ENCODE measurements at regions not wholly inside any gene's neighbourhood (a gene's known extent, or its start where the extent isn't known, plus 50 kb on each side); places are given as distances from the start of the nearest gene placed in this dataset.

- Histone ChIP-seq H3K4me2 (ENCODE audit: low read depth, low read length, poor library complexity, severe bottlenecking) (no peak overlapping the region), H3K36me3 (ENCODE audit: insufficient read depth, low read length) (no peaks in the 10 kb centered on the region), H3K27me3 (ENCODE audit: insufficient read depth, low read length, poor library complexity, severe bottlenecking) (no peaks in the 10 kb centered on the region), H4K20me1 (ENCODE audit: insufficient read depth, low read length, poor library complexity, severe bottlenecking) (no peaks in the 10 kb centered on the region), H3K4me1 (ENCODE audit: insufficient read depth, low read length, poor library complexity, severe bottlenecking) (peaks cover 12% of the 10 kb centered on the region), H3K4me3 (ENCODE audit: low read length, poor library complexity, severe bottlenecking) (no peak overlapping the region), H3K9me2 (replicated peaks; ENCODE audit: low read depth, low read length) (no peaks in the 10 kb centered on the region), H3K79me2 (ENCODE audit: insufficient read depth, low read length) (peaks cover 8% of the 10 kb centered on the region; the same call in 1 of the 2 replicates), H3K9me3 (ENCODE audit: insufficient read depth, low read depth, low read length) (no peaks in the 10 kb centered on the region), H3F3A (ENCODE audit: low read depth) (no peaks in the 10 kb centered on the region), H2AFZ (ENCODE audit: low read length) (no peak overlapping the region), H3K9ac (ENCODE audit: low read depth, low read length, poor library complexity, severe bottlenecking) (no peak overlapping the region)
- TF ChIP-seq, protein P1, sequence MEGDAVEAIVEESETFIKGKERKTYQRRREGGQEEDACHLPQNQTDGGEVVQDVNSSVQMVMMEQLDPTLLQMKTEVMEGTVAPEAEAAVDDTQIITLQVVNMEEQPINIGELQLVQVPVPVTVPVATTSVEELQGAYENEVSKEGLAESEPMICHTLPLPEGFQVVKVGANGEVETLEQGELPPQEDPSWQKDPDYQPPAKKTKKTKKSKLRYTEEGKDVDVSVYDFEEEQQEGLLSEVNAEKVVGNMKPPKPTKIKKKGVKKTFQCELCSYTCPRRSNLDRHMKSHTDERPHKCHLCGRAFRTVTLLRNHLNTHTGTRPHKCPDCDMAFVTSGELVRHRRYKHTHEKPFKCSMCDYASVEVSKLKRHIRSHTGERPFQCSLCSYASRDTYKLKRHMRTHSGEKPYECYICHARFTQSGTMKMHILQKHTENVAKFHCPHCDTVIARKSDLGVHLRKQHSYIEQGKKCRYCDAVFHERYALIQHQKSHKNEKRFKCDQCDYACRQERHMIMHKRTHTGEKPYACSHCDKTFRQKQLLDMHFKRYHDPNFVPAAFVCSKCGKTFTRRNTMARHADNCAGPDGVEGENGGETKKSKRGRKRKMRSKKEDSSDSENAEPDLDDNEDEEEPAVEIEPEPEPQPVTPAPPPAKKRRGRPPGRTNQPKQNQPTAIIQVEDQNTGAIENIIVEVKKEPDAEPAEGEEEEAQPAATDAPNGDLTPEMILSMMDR (conservative IDR thresholded peaks at IDR 0.05; ENCODE audit: low read length) = no peak
- TF ChIP-seq EZH2phosphoT487 (IDR thresholded peaks at IDR 0.05; ENCODE audit: borderline replicate concordance) = no peak
Observed at GRCh38 chr16:85485379-85485778, 127.7 kb upstream of the GSE1 start.

GRCh38 chr16:85486256-85486915, 126.7 kb upstream of the GSE1 start:
- Histone ChIP-seq H3K4me1 (ENCODE audit: insufficient read depth, low read length, poor library complexity, severe bottlenecking) (peaks cover 16% of the 10 kb centered on the region), H3K36me3 (ENCODE audit: insufficient read depth, low read length) (no peaks in the 10 kb centered on the region), H3K9me3 (ENCODE audit: insufficient read depth, low read depth, low read length) (no peaks in the 10 kb centered on the region), H3K9me2 (replicated peaks; ENCODE audit: low read depth, low read length) (no peaks in the 10 kb centered on the region), H3F3A (ENCODE audit: low read depth) (no peaks in the 10 kb centered on the region), H3K27me3 (ENCODE audit: insufficient read depth, low read length, poor library complexity, severe bottlenecking) (no peaks in the 10 kb centered on the region), H3K9ac (ENCODE audit: low read depth, low read length, poor library complexity, severe bottlenecking) (no peak overlapping the region), H4K20me1 (ENCODE audit: insufficient read depth, low read length, poor library complexity, severe bottlenecking) (no peaks in the 10 kb centered on the region), H2AFZ (ENCODE audit: low read length) (no peak overlapping the region), H3K4me3 (ENCODE audit: low read length, poor library complexity, severe bottlenecking) (no peak overlapping the region), H3K79me2 (ENCODE audit: insufficient read depth, low read length) (peaks cover 11% of the 10 kb centered on the region; the same call in 1 of the 2 replicates), H3K4me2 (ENCODE audit: low read depth, low read length, poor library complexity, severe bottlenecking) (no peak overlapping the region)
- TF ChIP-seq, protein P1 (conservative IDR thresholded peaks at IDR 0.05; ENCODE audit: low read length) = no peak
- no peak for TF ChIP-seq EZH2phosphoT487 (IDR thresholded peaks at IDR 0.05; ENCODE audit: borderline replicate concordance)

DNA sequence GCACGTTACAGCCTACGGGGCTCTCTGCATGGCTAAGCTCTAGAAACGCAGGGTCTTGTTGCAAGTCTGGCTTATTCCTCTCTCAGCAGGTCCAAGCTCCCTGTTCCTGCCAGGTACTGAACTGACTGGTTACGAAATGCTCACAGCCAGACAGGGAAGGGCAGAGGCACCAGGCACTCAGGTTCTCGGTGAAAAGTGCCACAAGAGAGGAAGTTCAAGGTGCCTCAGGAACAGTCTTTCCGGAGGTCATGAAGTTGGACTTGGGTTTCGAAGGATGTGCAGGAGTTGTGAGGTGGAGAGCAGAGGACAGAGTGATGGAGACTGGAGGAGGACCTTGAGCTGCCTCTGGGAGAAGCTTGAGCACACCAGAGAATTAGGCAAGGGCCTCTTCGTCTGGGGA, 124.7 kb upstream of the GSE1 start:
- H2AFZ ChIP-seq (ENCODE audit: low read length) = no peak overlapping the region
- H4K20me1 ChIP-seq (ENCODE audit: insufficient read depth, low read length, poor library complexity, severe bottlenecking) = no peaks in the 10 kb centered on the region
- H3K9ac ChIP-seq (ENCODE audit: low read depth, low read length, poor library complexity, severe bottlenecking) = peak overlapping the region; percentile 39
- no peaks in the 10 kb centered on the region for H3K36me3 ChIP-seq (ENCODE audit: insufficient read depth, low read length)
- H3K79me2 ChIP-seq (ENCODE audit: insufficient read depth, low read length) = peaks cover 17% of the 10 kb centered on the region; the same call in 1 of the 2 replicates
- H3K27me3 ChIP-seq (ENCODE audit: insufficient read depth, low read length, poor library complexity, severe bottlenecking) = no peaks in the 10 kb centered on the region
- H3K4me1 ChIP-seq (ENCODE audit: insufficient read depth, low read length, poor library complexity, severe bottlenecking) = peaks cover 33% of the 10 kb centered on the region
- peak overlapping the region; percentile 19 for H3K4me2 ChIP-seq (ENCODE audit: low read depth, low read length, poor library complexity, severe bottlenecking)
- TF ChIP-seq, protein P1 (conservative IDR thresholded peaks at IDR 0.05; ENCODE audit: low read length) = no peak
- no peak for TF ChIP-seq EZH2phosphoT487 (IDR thresholded peaks at IDR 0.05; ENCODE audit: borderline replicate concordance)
- no peaks in the 10 kb centered on the region for H3K9me2 ChIP-seq (replicated peaks; ENCODE audit: low read depth, low read length)
- H3K9me3 ChIP-seq (ENCODE audit: insufficient read depth, low read depth, low read length) = no peaks in the 10 kb centered on the region
- no peaks in the 10 kb centered on the region for H3F3A ChIP-seq (ENCODE audit: low read depth)
- no peak overlapping the region for H3K4me3 ChIP-seq (ENCODE audit: low read length, poor library complexity, severe bottlenecking)

Data from Loucy (cell line).